HEK293 (cell line): ENCODE measurements at regions not wholly inside any gene's neighbourhood (a gene's known extent, or its start where the extent isn't known, plus 50 kb on each side); places are given as distances from the start of the nearest gene placed in this dataset.

ENCODE experiments used
- KLF1 ChIP-seq: fragments of 450-650 bp; formaldehyde crosslinking; IDR thresholded peaks from 2 replicates; pipeline ENCODE4 v1.5.1; 2016; ENCODE audit warnings: missing biosample characterization, missing genetic modification characterization
- SP7 ChIP-seq: fragments of 450-650 bp; formaldehyde crosslinking; IDR thresholded peaks from 2 replicates; pipeline ENCODE4 v1.5.1; 2016; ENCODE audit warnings: missing biosample characterization, missing genetic modification characterization
- ZBTB7A ChIP-seq: fragments of 450-650 bp; formaldehyde crosslinking; IDR thresholded peaks from 2 replicates; pipeline ENCODE4 v1.5.1; 2016; ENCODE audit warnings: low read depth, missing biosample characterization, missing genetic modification characterization
- ZNF138 ChIP-seq: fragments of 450-650 bp; formaldehyde crosslinking; IDR thresholded peaks from 2 replicates; pipeline ENCODE4 v1.5.1; 2016; ENCODE audit warnings: missing biosample characterization, missing genetic modification characterization, borderline replicate concordance
- ZNF24 ChIP-seq: fragments of 450-650 bp; formaldehyde crosslinking; IDR thresholded peaks from 2 replicates; pipeline ENCODE4 v1.5.1; 2016; ENCODE audit warnings: missing biosample characterization, missing genetic modification characterization
- ZNF248 ChIP-seq: fragments of 450-650 bp; formaldehyde crosslinking; IDR thresholded peaks from 2 replicates; pipeline ENCODE4 v1.5.1; 2017; ENCODE audit warnings: missing biosample characterization, missing genetic modification characterization
- ZNF274 ChIP-seq, 2 experiments: fragments of 200-500 bp in 1 of 2; fragments of 450-650 bp in 1 of 2; sonication (Bioruptor generic) in 1 of 2; formaldehyde crosslinking in 1 of 2; IDR thresholded peaks; 2 replicates each; pipeline versions ENCODE4 v1.5.1 to v1.6.1; 2014 to 2016; ENCODE audit warnings: borderline replicate concordance in 1 of 2, inconsistent platforms in 1 of 2, low read length in 1 of 2, missing biosample characterization in 1 of 2, missing genetic modification characterization in 1 of 2
- ZNF350 ChIP-seq: fragments of 450-650 bp; formaldehyde crosslinking; IDR thresholded peaks from 2 replicates; pipeline ENCODE4 v1.5.0; 2017; ENCODE audit warnings: missing biosample characterization, mild to moderate bottlenecking, missing genetic modification characterization
- ZNF530 ChIP-seq: fragments of 450-650 bp; formaldehyde crosslinking; IDR thresholded peaks from 2 replicates; pipeline ENCODE4 v1.5.1; 2016; ENCODE audit warnings: low read depth, missing biosample characterization, missing genetic modification characterization
- ZNF707 ChIP-seq: fragments of 450-650 bp; formaldehyde crosslinking; IDR thresholded peaks from 2 replicates; pipeline ENCODE4 v1.5.1; 2016; ENCODE audit warnings: missing biosample characterization, missing genetic modification characterization
- TF ChIP-seq, protein P1 (sequence below): fragments of 450-650 bp; formaldehyde crosslinking; IDR thresholded peaks from 2 replicates; pipeline ENCODE4 v1.5.1; 2016; ENCODE audit warnings: missing biosample characterization, missing genetic modification characterization
- TF ChIP-seq, protein P2 (sequence below): fragments of 450-650 bp; formaldehyde crosslinking; IDR thresholded peaks from 2 replicates; pipeline ENCODE4 v1.5.1; 2016; ENCODE audit warnings: missing biosample characterization, missing genetic modification characterization, low read depth

GRCh38 chr3:144773350-144773749 is 801.7 kb downstream of the DIPK2A start:
- TF ChIP-seq ZNF24 (tag by site-specific recombination), result no peak
- no peak for TF ChIP-seq ZNF530
- TF ChIP-seq, protein P1, sequence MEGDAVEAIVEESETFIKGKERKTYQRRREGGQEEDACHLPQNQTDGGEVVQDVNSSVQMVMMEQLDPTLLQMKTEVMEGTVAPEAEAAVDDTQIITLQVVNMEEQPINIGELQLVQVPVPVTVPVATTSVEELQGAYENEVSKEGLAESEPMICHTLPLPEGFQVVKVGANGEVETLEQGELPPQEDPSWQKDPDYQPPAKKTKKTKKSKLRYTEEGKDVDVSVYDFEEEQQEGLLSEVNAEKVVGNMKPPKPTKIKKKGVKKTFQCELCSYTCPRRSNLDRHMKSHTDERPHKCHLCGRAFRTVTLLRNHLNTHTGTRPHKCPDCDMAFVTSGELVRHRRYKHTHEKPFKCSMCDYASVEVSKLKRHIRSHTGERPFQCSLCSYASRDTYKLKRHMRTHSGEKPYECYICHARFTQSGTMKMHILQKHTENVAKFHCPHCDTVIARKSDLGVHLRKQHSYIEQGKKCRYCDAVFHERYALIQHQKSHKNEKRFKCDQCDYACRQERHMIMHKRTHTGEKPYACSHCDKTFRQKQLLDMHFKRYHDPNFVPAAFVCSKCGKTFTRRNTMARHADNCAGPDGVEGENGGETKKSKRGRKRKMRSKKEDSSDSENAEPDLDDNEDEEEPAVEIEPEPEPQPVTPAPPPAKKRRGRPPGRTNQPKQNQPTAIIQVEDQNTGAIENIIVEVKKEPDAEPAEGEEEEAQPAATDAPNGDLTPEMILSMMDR (tag by site-specific recombination), result no peak
- no peak for TF ChIP-seq ZNF274 (IDR thresholded peaks at IDR 0.05; ENCODE audit: low read length)
- no peak for TF ChIP-seq ZNF274 (tag by site-specific recombination; IDR thresholded peaks at IDR 0.05; ENCODE audit: borderline replicate concordance)
- TF ChIP-seq, protein P2, sequence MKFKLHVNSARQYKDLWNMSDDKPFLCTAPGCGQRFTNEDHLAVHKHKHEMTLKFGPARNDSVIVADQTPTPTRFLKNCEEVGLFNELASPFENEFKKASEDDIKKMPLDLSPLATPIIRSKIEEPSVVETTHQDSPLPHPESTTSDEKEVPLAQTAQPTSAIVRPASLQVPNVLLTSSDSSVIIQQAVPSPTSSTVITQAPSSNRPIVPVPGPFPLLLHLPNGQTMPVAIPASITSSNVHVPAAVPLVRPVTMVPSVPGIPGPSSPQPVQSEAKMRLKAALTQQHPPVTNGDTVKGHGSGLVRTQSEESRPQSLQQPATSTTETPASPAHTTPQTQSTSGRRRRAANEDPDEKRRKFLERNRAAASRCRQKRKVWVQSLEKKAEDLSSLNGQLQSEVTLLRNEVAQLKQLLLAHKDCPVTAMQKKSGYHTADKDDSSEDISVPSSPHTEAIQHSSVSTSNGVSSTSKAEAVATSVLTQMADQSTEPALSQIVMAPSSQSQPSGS, result no peak
- no peak for TF ChIP-seq ZNF350 (tag by site-specific recombination)
- no peak for TF ChIP-seq KLF1 (tag by site-specific recombination)
- no peak for TF ChIP-seq ZNF138
- no peak for TF ChIP-seq SP7 (tag by site-specific recombination)
- no peak for TF ChIP-seq ZNF248 (tag by site-specific recombination)
- no peak for TF ChIP-seq ZNF707 (tag by site-specific recombination)
- TF ChIP-seq ZBTB7A (tag by site-specific recombination), result no peak
